Activated T-helper 1 cell treated with anti-CD3 and anti-CD28 coated beads, Interleukin-2, amount 50 U/mL, for 16 hours (primary cell): ENCODE measurements at regions not wholly inside any gene's neighbourhood (a gene's known extent, or its start where the extent isn't known, plus 50 kb on each side); places are given as distances from the start of the nearest gene placed in this dataset.

Source experiments
- DNase-seq, 2 donors: peaks; one replicate each; pipeline ENCODE4 v3.0.0-alpha.2; 2020; ENCODE audit warnings: low read depth in 1 of 2, low spot score in 1 of 2

- no peak for DNase-seq
Observed at GRCh38 chr1:87508247-87508787, 179.6 kb downstream of the LMO4 start.

- DNase-seq, result no peak
Observed at GRCh38 chr1:87510540-87510939, 181.9 kb downstream of the LMO4 start.

GRCh38 chr1:87511449-87511848 lies 182.8 kb downstream of the LMO4 start:
- no peak for DNase-seq

DNA sequence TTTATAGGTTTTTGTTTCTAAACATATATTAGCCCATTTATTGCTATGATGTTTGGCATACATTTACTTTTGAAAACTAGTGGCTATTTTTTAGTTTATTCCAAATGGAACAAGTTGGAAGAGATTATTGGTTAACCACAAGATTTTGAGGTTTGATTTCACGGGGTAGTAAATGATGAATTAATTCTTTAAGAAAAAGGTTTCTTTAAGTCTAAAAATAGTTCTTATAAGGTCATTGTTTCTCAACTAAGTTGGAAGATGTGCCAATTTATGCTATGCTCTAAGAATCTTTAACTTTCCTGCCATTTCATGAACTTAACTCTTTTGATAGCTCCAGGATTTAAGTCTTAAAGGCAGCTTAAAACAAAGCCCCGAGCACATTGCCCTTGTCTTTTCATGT lies 183.8 kb downstream of the LMO4 start:
- no peak for DNase-seq

DNA sequence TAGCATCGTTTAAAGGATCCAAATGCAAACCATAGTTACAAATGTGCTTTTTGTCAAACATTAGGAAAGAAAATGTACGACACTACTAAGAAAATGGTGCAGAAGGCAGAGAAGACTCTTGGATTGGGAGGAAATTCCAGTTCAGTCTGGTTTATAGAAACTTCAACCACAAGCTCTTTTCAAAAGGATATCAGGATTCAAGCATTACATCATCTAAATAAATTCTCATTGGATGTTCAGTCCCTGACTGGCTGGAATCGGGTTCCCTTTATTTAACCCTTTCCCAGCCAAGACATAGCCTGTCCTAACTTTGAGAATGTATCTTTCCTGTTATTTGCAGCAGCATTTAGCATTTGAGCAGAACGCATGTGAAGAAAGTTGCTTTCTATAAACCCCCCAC lies 184.6 kb downstream of the LMO4 start:
- DNase-seq, result no peak

- DNase-seq, result no peak
Observed at GRCh38 chr1:87513966-87514660, 185.4 kb downstream of the LMO4 start.

DNA sequence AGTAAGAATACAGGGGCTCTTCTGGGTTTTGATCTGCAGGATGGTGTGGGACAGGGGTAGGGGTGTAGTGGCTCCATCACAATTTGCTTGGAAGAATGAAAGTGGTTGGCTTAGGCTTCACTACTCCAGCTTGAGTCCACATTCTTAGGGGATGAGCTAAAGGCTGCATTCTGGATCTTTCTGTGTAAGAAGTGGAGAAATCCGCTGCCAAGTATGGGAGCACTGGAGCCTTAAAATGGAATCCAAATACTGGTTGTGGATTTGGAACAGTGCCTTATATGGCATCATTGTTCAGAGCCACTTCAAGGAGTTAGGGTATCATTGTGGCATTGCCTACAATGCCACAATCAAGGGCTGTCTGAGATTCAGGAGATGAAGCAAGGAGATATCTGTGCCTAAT lies 187.1 kb downstream of the LMO4 start:
- DNase-seq, result no peak

DNA sequence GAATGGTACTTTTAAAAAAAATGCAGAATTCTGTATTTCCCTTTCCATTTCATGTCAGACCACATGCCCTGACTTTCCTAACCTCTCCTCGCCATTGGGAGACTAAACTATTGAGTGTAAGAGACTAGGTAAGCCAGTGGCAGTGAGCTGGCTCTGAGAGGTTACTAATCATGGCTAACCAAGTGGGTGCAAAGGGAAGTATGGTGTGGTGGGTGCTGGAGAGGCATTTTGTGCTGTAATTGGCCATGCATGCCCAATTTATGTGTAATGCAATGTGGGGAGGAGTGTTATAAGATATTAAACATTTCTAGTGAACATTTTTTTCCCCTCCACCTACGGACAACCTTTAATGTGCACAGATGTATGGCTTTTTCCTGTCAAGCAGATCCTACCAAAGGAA lies 190.1 kb downstream of the LMO4 start:
- no peak for DNase-seq

DNA sequence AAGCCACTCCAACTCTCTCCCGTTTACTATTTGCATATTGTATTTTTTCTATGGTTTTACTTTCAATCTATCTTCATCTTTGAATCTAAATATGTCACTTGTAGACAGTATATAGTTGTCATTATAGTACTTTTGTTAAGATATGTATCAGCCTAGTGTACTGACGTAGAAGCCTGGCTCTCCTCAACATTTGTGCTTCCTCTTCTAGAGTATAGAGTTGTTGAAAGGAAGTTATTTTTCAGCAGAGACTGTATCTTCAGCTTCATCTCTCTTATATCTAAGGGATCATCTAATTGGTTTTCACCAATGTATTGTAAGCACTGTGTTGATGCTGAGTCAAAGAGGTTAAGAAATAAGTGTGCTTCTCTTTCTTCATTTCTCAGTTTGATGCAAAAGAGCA lies 192.8 kb downstream of the LMO4 start:
- DNase-seq, result no peak

GRCh38 chr1:87523466-87523865 lies 194.8 kb downstream of the LMO4 start:
- DNase-seq, result no peak

GRCh38 chr1:87524021-87524754 lies 195.5 kb downstream of the LMO4 start:
- DNase-seq, result no peak

- DNase-seq, result no peak
Observed at GRCh38 chr1:87528754-87529517, 200.3 kb downstream of the LMO4 start.

DNA sequence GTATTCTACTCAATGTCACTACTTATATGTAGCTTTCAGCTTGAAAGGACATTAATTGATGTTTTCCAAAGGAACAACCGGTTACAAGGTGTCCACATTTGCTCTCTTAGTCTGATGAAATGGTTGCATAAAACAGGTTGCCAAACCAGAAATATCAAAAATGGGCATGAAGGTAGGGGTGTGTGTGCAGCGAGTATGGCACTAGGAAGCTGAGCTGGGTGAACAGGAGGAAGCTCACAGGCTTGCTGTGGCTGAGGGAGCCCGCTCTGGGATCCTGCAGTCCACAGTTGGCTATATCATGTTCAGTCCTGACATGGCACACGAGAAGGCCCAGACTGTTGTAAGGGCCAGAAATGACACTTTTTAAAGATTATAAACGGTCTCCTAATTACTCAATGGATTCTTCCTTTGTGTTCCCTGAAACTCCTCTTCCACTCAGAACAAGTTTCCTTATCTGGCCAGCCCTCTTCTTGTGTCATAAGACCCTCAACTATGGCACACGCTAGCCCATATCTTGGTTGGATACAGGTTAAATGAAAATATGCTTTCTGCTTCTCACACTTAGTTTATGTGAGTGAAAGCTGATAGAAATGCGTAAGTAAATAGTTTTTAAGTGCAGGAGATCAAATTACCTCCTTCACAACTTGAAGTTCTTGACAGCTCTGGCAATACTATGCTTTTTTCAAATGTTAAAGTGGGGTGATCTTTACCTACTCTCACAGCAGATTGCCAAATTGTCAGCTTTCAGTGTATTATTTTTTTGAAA lies 201.5 kb downstream of the LMO4 start:
- DNase-seq, result no peak

- no peak for DNase-seq
Observed at GRCh38 chr1:87535551-87535950, 206.9 kb downstream of the LMO4 start.

DNA sequence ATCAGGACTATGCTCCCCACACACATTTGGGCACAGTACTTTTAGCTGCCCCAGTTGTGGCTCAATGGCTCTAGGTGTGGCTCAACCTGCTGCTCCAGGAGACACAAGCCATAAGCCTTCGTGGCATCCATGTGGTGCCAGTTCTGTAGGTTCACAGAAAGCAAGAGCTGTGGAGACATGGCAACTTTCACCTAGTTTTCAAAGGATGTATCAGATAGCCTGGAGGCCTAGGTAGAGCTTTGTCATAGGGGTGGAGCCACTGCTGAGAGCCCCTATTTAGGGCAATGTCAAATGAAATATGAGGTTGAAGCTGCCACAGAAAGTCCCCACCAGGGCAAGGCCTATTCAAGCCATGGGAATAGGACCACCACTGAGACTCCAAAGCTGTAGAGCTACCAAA lies 210.5 kb downstream of the LMO4 start:
- DNase-seq, result no peak

DNA sequence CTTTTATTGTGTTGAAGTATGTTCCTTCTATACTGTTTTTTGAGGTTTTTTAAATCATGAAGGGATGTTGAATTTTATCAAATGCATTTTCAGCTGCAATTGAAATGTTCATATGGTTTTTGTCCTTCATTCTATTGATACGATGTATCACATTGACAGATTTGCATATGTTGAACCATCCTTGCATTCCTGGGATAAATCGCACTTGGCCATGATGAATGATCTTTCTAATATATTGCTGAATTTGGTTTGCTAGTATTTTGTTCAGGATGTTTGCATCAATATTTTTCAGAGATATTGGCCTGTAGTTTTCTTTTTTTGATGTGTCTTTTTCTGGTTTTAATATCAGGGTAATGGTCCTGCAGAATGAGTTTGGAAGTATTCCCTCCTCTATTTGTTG lies 214.0 kb downstream of the LMO4 start:
- DNase-seq, result no peak

DNA sequence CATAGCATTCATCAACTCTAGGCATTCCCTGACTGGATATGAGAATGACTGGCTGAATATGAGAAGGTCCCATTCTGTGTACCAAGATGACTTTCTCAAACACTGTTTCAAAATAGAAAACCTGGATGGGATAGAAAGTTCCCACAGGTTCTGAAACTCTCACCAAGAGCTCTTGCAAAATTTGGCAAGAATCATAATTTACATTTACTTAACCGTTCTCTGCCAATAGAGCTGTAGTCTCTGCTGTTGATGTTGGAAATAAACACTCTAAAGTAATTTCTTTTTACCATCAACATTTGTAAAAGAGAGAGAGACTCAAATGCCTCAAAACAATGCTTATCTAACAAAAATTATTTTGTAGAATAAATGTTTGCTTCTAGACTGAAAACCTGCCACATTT lies 221.1 kb downstream of the LMO4 start:
- no peak for DNase-seq

DNA sequence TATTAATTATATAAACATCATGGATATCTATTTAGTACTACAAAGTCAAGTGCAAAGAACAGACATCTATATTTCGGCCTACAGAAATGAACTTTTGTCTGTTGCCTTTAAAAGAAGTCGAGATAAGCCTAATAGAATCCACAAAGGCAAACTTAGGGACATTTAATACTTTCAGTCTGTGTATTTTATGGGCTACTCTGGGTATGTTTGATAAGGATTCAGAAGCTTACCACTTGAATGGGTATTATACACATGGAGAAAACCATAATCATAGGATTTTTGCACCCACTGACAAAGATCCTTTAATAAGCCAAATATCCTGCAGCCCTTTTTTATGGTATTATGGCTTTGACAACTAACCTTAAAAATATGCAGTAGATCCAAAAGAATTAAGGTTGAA lies 224.8 kb downstream of the LMO4 start:
- no peak for DNase-seq

DNA sequence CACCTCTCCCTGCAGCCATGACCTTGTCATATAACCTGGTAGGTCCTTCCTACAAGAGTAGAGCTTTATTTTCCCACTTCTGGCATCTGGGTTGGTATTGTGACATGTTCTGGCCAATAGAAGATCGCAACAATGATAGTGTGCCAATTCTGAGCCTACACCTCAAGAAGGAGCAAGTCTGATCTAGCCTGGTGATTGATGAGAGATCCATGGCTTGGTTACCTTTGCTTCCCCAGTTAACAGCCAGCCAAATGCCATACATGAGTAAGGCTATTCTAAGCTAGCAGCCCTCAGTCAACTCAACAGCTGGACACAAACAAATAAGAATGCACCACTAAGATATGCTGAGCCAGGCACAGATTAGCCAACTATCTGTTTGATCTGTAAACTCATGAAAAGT lies 226.7 kb downstream of the LMO4 start:
- DNase-seq, result no peak

DNA sequence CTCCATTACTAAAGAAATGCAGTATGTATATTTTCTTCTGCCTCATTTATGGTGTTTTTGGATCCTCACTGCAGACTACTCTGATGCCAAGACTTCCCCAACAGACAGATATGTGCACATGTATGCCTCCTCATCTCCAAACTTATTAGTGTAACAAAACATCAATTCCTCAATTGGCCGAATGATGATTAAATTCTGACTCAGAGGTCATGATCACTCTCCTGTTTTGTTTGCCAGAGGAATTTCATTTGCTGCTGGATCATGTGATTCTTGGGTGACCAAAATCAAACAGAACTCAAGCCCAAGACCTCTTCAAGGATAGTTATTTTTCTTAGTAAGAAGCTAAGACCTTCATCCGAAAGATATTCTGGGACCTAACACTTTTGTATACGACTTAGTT lies 227.6 kb downstream of the LMO4 start:
- DNase-seq, result no peak

- no peak for DNase-seq
Observed at GRCh38 chr1:87558921-87559320, 230.2 kb downstream of the LMO4 start.
